HG02623 (cell line): ENCODE measurements at regions not wholly inside any gene's neighbourhood (a gene's known extent, or its start where the extent isn't known, plus 50 kb on each side); places are given as distances from the start of the nearest gene placed in this dataset.
"Not testable (repeated sequence)": the region's sequence is repeated elsewhere in the genome, so short reads cannot be mapped to it uniquely, and the experiment has no call there.

Experiments used
- ATAC-seq: cut with Tn5 transposase; IDR thresholded peaks from one replicate; pipeline ENCODE4 v1.9.1; 2021; ENCODE audit warnings: moderate library complexity; ENCODE audit not compliant: unreplicated experiment

GRCh38 chr18:78787751-78788150, 191.9 kb upstream of the SALL3 start:
- ATAC-seq = no peak

- ATAC-seq = no peak
These were observed 191.5 kb upstream of the SALL3 start for GRCh38 chr18:78788161-78788560.

GRCh38 chr18:78789850-78790249, 189.8 kb upstream of the SALL3 start:
- no peak for ATAC-seq

GRCh38 chr18:78790511-78790910, 189.1 kb upstream of the SALL3 start:
- no peak for ATAC-seq

DNA sequence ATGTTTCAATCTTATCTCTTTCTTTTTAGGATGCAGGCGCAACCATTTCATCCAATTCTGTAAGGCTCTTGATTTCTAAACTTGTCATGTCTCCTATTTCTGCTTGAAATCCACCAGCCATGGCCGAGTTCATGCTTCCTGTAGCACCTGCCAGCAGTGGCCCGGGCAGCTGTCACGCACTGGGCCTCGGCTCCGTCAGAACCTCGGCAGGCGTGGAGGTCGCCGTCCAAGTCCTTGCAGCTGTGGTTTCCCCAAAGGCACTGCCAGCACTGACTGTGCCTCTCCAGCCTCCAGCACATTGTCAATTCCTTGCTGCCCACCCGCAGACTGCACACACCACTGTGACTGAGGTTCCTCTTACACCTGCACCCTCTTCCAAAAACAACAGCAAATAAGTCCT, 188.7 kb upstream of the SALL3 start:
- ATAC-seq = no peak

- no peak for ATAC-seq
These were observed 187.5 kb upstream of the SALL3 start for GRCh38 chr18:78792094-78792493.

GRCh38 chr18:78792736-78793135, 186.9 kb upstream of the SALL3 start:
- no peak for ATAC-seq

- ATAC-seq = no peak
These were observed 186.1 kb upstream of the SALL3 start for GRCh38 chr18:78793313-78794070.

DNA sequence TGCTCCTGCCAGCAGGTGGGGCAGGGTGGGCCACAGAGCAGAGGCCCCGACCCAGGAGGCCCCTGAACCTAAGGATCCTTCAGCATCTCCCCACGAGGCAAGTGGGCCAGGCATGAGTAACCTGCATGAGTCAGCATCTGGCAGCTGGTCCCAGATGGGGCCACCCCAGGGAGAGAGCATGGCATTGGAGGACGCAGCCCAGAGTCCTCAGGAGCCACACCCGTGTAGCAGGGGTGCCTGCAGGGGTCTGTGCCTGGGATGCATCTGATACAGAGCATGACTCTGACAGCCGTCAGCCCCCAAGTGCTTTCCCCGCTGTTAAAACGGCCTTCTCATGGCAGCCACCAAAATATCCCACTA, 185.6 kb upstream of the SALL3 start:
- no peak for ATAC-seq

DNA sequence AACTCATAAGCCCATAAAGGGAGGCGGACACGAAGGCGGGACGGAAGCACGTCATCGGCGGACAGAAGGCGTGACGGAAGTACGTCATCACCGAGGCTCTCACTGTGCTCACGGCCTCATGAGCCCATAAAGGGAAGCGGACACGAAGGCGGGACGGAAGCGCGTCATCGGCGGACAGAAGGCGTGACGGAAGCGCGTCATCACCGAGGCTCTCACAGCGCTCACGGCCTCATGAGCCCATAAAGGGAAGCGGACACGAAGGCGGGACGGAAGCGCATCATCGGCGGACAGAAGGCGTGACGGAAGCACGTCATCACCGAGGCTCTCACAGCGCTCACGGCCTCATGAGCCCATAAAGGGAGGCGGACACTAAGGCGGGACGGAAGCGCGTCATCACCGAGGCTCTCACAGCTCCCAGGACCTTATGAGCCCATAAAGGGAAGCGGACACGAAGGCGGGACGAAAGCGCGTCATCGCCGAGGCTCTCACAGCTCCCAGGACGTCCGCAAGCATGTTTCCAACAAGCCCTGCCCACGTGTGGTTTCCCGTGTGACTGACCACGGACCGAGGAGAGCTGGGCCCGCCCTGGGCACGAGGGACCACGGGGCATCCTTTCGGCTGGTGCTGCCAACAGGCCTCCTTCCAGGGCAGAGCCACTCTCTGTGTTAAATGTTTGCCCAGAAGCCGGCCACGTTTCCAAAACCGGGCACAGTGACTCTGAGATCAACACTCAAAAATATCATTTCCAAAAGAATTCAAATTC, 182.7 kb upstream of the SALL3 start:
- ATAC-seq = no peak

- no peak for ATAC-seq
These were observed 182.1 kb upstream of the SALL3 start for GRCh38 chr18:78797499-78797898.

- ATAC-seq = no peak
These were observed 181.0 kb upstream of the SALL3 start for GRCh38 chr18:78798402-78799175.

DNA sequence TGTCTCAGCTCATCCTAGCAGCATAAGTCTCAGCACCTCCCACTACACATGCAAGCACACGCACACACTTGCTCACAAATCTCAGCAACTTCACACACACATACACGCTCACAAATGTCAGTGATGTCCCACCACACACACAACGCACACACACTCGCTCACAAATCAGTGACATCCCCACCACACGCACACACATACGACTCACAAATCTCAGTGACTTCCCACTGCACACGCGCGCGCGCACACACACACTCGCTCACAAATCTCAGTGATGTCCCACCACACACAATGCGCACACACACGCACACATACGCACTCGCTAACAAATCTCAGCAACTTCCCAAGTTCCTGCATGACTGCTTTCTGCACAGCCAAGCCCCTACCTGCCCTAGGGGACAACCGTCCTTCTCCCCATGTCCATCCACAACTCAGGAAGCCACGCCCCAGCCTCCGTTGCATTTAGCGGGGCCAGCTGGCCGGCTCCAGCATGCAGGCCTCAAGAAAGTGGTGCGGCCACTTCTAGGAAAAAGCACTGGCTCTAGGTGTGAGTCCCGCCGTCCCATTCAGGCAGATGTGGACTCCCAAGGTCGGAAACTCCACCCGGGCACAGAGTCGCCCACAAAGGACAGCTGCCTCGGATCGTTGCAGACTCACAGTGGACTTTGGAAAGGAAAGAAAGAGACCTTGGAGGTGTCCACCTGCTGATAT, 180.1 kb upstream of the SALL3 start:
- ATAC-seq = no peak

DNA sequence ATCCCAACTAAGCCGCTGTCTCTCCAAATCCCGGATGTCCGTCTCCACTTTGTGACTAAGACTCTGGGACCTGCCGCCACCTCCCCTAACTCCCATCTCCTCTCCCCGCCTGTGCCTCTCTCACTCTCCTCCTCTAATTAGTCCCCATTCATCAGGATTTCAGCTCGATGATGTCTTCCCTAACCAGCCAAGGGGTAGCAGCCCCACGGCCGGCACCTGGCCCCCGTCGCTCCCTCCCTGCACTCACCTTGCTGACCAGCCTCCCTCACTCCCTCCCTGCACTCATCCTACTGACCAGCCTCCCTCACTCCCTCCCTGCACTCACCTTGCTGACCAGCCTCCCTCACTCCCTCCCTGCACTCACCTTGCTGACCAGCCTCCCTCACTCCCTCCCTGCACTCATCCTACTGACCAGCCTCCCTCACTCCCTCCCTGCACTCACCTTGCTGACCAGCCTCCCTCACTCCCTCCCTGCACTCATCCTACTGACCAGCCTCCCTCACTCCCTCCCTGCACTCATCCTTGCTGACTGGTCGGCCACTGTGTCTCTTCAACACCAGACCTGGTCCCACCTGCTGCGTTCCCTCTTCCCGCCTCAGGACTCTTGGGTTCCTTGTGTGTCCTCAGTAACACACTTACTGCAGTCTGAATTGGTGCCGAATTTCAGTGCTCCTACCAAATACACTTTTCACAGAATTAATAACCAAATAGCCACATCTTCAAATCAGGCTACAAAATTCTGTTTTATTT, 179.3 kb upstream of the SALL3 start:
- ATAC-seq = not testable (repeated sequence)

GRCh38 chr18:78801011-78801410, 178.6 kb upstream of the SALL3 start:
- no peak for ATAC-seq

GRCh38 chr18:78803104-78803503, 176.5 kb upstream of the SALL3 start:
- no peak for ATAC-seq

GRCh38 chr18:78804206-78805030, 175.2 kb upstream of the SALL3 start:
- no peak for ATAC-seq

- no peak for ATAC-seq
These were observed 173.8 kb upstream of the SALL3 start for GRCh38 chr18:78805840-78806239.

DNA sequence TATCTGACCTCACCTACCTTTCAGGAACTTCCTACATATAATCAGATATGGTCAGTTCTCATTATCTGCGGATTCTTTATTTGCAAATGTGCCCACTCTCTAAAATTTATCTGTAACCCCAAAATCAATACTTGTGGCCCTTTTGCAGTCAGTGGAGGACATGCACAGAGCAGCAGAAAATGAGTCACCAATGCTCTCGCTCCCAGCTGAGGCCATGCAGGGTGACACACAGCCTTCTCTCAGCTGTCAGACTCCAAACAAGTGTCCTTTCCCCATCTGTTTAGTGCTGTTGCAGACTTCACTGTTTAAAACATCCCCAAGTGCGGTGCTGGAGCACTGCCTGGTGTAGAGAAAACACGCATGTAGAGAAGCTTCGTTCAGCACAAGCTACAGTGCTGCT, 171.9 kb upstream of the SALL3 start:
- ATAC-seq = no peak

- ATAC-seq = no peak
These were observed 169.8 kb upstream of the SALL3 start for GRCh38 chr18:78809845-78810244.
